HG02571 (cell line): ENCODE measurements at regions not wholly inside any gene's neighbourhood (a gene's known extent, or its start where the extent isn't known, plus 50 kb on each side); places are given as distances from the start of the nearest gene placed in this dataset.
"Not testable (repeated sequence)": the region's sequence is repeated elsewhere in the genome, so short reads cannot be mapped to it uniquely, and the experiment has no call there.

Experiments used
- ATAC-seq: cut with Tn5 transposase; IDR thresholded peaks from one replicate; pipeline ENCODE4 v1.9.1; 2021; ENCODE audit warnings: mild to moderate bottlenecking, moderate library complexity; ENCODE audit not compliant: unreplicated experiment

DNA sequence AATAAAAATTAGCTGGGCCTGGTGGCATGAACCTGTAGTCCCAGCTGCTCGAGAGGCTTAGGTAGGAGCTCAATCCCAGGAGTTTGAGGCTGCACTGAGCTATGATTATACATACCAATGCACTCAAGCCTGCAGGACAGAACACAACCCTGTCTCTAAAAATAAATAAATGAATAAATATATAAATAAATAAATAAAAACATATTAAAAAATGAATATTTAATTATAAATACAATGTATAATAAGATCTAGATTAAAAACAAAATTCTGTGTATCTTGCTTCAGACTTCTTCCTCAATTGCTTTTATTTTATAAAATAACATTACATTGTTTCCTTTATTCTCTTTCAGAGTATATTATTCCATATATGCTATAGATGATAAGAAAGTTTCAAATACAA is 1964.1 kb downstream of the PCDH9 start:
- no peak for ATAC-seq

GRCh38 chr13:65264066-65264465 is 1966.1 kb downstream of the PCDH9 start:
- ATAC-seq: no peak

DNA sequence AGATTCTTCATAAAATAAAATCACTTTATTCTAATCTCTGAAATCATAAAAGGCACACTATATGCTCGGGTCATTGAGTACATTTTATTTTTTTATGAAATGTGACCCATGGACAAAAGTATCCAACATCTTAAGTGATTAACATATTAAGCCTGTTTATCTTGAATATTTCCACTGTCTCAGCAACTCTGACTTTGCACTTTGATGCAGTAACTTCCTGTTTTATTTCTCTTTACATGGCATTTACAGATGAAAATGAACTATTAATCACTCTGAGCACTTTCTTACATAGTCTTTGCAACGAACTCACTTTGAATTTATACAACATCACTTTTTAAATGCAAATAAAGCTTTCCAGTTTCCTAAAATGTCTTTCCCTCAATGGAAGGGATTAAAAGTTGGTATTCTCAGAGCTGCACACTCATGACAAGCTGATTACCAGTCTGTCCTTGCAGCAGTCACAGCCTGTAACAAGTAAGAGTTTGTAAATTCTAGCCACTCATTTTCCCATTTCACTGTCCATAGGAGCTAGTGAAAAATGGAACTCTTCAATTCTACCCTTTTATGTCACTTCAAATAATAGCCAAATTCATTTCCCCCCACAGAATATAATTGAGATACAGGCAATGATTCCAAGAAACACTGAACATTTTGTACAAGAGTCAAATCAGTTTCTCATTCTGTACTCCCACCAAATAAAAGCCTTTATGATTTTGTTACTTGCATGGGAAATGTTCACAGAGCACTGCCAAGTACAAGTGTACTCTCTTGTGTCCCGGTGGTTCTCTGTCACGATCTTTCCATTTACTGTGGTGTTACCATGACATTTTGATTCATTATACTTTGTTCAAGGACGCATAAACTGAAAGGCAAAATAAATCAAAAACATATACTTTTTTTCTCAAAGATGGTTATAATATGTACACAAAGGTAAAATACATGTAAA is 1968.9 kb downstream of the PCDH9 start:
- no peak for ATAC-seq

- ATAC-seq: no peak
Measured at GRCh38 chr13:65240773-65241172, 1989.4 kb downstream of the PCDH9 start.

DNA sequence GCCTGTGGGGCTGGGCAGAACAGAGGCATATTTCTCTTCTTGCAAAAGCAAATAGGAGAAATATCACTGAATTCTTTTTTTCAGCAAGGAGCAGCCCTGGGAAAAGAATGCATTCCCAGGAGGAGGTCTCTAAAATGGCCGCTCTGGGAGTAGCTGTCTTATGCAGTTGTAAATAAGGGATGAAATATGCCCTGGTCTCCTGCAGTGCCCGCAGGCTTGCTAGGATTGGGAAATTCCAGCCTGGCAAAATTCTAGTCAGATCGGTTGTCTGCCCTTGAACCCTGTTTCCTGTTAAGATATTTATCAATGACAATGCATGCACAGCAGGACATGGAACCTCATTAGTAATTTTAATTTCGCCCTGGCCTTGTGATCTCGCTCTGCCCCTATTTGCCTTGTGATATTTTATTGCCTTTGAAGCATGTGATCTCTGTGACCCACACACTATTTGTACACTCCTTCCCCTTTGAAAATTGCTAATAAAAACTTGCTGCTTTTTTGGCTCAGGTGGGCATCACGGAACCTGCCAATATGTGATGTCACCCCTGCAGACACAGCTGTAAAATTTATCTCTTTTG is 1993.2 kb downstream of the PCDH9 start:
- ATAC-seq: no peak

DNA sequence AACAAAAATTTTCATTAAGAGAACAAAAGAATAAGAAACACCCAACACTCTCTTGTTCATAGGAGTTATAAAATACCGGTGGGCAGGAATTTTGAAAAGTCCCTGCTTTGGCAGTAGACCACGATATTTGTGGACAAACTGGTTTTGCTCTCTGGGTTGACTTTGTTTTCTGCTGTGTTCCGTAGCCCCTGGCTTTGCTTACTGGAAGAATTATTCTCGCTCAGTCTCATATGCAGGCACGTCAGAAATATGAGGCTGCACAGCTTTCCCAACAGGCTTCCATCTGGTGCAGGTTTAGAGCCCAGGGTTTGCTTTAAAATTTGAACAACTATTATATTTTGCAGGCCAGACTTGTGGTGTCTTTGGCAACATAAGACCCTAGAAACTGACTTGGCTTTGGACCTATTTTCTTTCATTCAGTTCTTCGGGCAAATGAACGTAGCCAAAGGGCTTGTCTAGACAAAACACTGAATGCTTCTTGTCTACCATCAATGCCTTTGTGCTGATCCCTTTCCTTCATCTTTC is 2012.6 kb downstream of the PCDH9 start:
- no peak for ATAC-seq

GRCh38 chr13:65202845-65203244 is 2027.3 kb downstream of the PCDH9 start:
- not testable (repeated sequence) for ATAC-seq

GRCh38 chr13:65188721-65189120 is 2041.4 kb downstream of the PCDH9 start:
- ATAC-seq: no peak

DNA sequence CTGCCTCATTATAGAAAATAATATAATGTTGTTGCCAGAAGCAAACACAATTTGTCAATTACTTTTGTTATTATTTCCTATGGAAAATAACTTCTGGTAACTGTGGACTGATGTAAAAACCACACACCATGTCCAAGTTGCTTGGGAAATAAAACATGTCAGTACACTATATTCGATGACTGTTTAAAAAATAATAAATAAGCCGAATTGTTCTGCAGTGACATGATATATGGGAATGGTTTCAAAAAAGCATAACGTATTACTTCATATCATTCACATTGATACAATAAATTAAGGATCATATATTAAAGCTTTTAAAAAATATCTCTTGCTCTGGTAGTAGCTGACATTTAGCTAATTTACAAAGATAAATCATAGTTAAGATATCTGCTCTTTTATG is 2062.1 kb downstream of the PCDH9 start:
- ATAC-seq: no peak

DNA sequence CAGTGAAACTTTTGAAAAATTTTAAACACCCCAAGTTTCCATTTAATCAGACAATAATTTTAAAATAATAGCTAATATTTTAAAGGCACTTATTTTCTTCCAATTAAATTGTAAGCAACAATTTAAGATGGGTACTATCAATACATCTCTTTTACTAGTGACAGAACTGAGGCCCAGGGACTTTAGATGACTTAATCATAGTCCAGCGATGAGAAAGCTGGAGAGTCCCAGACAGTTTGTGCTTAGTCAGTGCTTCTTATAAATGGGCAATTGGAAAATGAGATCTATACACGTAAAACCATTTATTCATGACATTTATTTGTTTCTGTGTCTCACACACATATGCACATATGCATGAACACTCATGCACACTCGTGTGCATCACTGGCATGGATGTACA is 2063.5 kb downstream of the PCDH9 start:
- ATAC-seq: no peak

GRCh38 chr13:65159803-65160202 is 2070.3 kb downstream of the PCDH9 start:
- ATAC-seq: no peak

GRCh38 chr13:65155861-65156260 is 2074.3 kb downstream of the PCDH9 start:
- ATAC-seq: no peak

- ATAC-seq: no peak
Measured at GRCh38 chr13:65154661-65155447, 2075.3 kb downstream of the PCDH9 start.

DNA sequence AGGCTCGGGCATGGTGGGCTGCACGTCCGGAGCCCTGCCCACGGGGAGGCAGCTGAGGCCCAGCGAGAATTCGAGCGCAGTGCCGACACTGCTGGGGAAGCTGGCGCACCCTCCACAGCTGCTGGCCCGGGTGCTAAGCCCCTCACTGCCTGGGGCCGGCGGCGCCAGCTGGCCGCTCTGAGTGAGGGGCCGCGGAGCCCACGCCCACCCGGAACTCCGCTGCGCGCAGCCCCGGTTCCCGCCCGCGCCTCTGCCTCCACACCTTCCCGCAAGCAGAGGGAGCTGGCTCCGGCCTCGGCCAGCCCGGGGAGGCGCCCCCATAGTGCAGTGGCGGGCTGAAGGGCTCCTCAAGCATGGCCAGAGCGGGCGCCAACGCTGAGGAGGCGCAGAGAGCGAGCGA is 2080.4 kb downstream of the PCDH9 start:
- ATAC-seq: no peak

DNA sequence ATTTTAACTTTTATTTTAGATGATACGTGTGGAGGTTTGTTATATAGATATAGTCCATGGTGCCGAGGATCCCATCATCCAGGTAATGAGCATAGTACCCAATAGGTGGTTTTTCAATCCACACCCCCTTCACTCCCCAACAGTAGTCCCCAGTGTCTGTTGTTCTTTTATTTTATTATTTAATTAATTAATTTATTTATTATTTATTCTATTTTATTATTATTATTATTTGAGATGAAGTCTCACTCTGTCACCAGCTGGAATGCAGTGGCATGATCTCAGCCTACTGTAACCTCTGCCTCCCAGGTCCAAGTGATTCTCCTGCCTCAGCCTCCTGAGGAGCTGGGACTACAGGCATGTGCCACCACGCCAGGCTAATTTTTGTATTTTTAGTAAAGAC is 2086.2 kb downstream of the PCDH9 start:
- no peak for ATAC-seq

- ATAC-seq: no peak
Measured at GRCh38 chr13:65133094-65133493, 2097.0 kb downstream of the PCDH9 start.

GRCh38 chr13:65125236-65125635 is 2104.9 kb downstream of the PCDH9 start:
- no peak for ATAC-seq

DNA sequence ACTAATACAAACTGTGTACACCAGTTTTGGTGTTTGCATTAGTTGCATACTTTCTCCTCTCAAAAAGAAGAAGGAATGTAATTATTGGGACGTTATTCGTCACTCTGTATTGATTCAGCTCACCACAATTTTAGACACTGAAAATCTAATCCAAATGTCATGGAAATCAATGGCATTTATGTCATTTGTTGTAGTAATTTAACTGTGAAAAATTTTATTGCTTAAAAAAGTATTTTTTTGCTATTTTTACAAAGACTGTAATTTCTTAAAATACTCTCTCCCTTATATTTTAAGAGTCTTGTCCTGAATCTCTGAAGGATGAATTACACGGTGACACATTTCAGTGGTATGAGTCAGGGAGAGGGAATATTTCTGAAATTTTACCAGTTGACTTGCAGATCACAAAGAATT is 2117.6 kb downstream of the PCDH9 start:
- ATAC-seq: no peak

DNA sequence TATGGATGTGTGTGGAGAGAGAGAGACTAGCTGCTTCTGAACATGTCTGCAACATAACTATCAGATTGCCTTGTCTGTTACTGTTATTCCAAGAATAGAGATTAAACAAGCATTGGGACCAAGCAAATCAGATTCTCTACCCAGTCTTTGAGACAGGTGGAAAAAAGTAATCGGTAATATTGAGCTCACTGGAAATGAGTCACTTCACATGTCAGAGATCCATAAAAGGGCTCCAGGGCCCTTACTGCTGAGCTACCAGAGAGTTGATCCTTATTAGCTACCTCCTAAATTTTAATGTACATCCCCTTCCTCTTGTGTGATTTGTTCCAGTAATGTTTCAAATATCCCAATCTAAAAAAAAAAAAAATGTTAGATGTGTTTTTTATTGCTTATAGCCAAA is 2118.0 kb downstream of the PCDH9 start:
- no peak for ATAC-seq

DNA sequence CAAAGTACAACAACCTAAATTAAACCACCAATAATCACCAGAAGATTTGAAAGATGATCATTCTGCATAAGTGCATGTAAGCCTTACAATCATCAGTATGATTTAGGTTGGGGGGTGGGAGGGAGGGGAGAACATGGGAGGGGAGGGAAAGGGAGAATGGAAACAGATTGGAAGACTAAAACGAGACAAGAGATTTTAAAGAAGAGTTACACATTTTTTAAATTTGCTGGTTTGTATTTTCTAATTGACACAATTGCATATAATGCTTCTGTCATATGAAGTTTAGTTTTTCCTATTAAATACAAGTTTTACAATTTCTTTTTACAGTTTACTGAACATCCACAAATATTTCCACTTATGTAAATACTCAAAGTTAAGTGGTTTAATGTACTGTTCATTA is 2118.9 kb downstream of the PCDH9 start:
- no peak for ATAC-seq

- ATAC-seq: not testable (repeated sequence)
Measured at GRCh38 chr13:65104436-65104835, 2125.7 kb downstream of the PCDH9 start.
